WTC11 (cell line): ENCODE measurements at regions not wholly inside any gene's neighbourhood (a gene's known extent, or its start where the extent isn't known, plus 50 kb on each side); places are given as distances from the start of the nearest gene placed in this dataset.

ENCODE experiments used
- ATAC-seq: fragments of 200-7000 bp; cut with Tn5 transposase; 2 replicates; pipeline ENCODE4 v1.10.0; 2021; ENCODE audit warnings: mild to moderate bottlenecking, moderate library complexity
- CTCF ChIA-PET: fragments of 300-600 bp; sonication (Branson Sonifier 250); formaldehyde crosslinking; loops from one replicate; lab custom pipeline; 2021; ENCODE audit warnings: antibody characterized with exemption; lab: Charles Lee
- POLR2A ChIA-PET: fragments of 350-600 bp; sonication (Branson Sonifier 250); formaldehyde crosslinking; loops from one replicate; lab custom pipeline; 2021; ENCODE audit warnings: antibody characterized with exemption; lab: Charles Lee
- DNase-seq: peaks from one replicate; pipeline ENCODE4 v3.0.0; 2021; ENCODE audit warnings: low spot score
- H3K27ac Mint-ChIP-seq: 2 replicates; pipeline ENCODE4 v1.8.0; 2021; ENCODE audit warnings: mixed read lengths
- H3K27me3 Mint-ChIP-seq: 2 replicates; pipeline ENCODE4 v1.8.0; 2021; ENCODE audit warnings: low read depth, mild to moderate bottlenecking, moderate library complexity, mixed read lengths
- H3K36me3 Mint-ChIP-seq: 2 replicates; pipeline ENCODE4 v1.8.0; 2021; ENCODE audit warnings: mixed read lengths
- H3K4me1 Mint-ChIP-seq: 2 replicates; pipeline ENCODE4 v1.8.0; 2022; ENCODE audit warnings: mixed read lengths
- H3K4me3 Mint-ChIP-seq: 2 replicates; pipeline ENCODE4 v1.8.0; 2021; ENCODE audit warnings: mild to moderate bottlenecking, moderate library complexity, mixed read lengths
- H3K9me3 Mint-ChIP-seq: 2 replicates; pipeline ENCODE4 v1.8.0; 2021; ENCODE audit warnings: mixed read lengths
- AFF4 ChIP-seq: sonication (generic); formaldehyde crosslinking; IDR thresholded peaks from 2 replicates; pipeline ENCODE4 v1.8.1; 2023; ENCODE audit warnings: mild to moderate bottlenecking, missing genetic modification reagents, borderline replicate concordance
- ATF2 ChIP-seq: sonication (generic); formaldehyde crosslinking; IDR thresholded peaks from 2 replicates; pipeline ENCODE4 v1.8.1; 2022; ENCODE audit warnings: low read depth, missing genetic modification reagents, borderline replicate concordance
- E2F4 ChIP-seq: sonication (generic); formaldehyde crosslinking; IDR thresholded peaks from 2 replicates; pipeline ENCODE4 v1.8.1; 2022; ENCODE audit warnings: low read depth, mild to moderate bottlenecking, moderate library complexity, missing genetic modification reagents, borderline replicate concordance
- FOXP1 ChIP-seq: sonication (generic); formaldehyde crosslinking; IDR thresholded peaks from 2 replicates; pipeline ENCODE4 v1.8.0; 2022; ENCODE audit warnings: missing genetic modification reagents, mild to moderate bottlenecking, moderate library complexity, borderline replicate concordance
- GTF2I ChIP-seq: fragments of 250-450 bp; sonication (Bioruptor Pico); conservative IDR thresholded peaks from 2 replicates; pipeline ENCODE4 v1.4.0; 2021; ENCODE audit warnings: mild to moderate bottlenecking
- HMGA2 ChIP-seq: fragments of 250-450 bp; sonication (Bioruptor Pico); IDR thresholded peaks from 2 replicates; pipeline ENCODE4 v1.4.0; 2021; ENCODE audit warnings: mild to moderate bottlenecking, moderate library complexity
- MLX ChIP-seq: sonication (generic); formaldehyde crosslinking; IDR thresholded peaks from 2 replicates; pipeline ENCODE4 v1.8.1; 2023; ENCODE audit warnings: mild to moderate bottlenecking, missing genetic modification reagents, moderate library complexity
- MYBL2 ChIP-seq: sonication (generic); formaldehyde crosslinking; IDR thresholded peaks from 2 replicates; pipeline ENCODE4 v1.8.1; 2023; ENCODE audit warnings: mild to moderate bottlenecking, moderate library complexity, missing genetic modification reagents
- NFATC4 ChIP-seq: fragments of 250-450 bp; sonication (Bioruptor Pico); IDR thresholded peaks from 2 replicates; pipeline ENCODE4 v1.9.0; 2021; ENCODE audit warnings: mild to moderate bottlenecking
- RELA ChIP-seq: sonication (generic); formaldehyde crosslinking; IDR thresholded peaks from 2 replicates; pipeline ENCODE4 v1.8.1; 2022; ENCODE audit warnings: missing genetic modification reagents, mild to moderate bottlenecking, borderline replicate concordance
- SMAD4 ChIP-seq: sonication (generic); formaldehyde crosslinking; IDR thresholded peaks from 2 replicates; pipeline ENCODE4 v1.8.0; 2022; ENCODE audit warnings: mild to moderate bottlenecking, missing genetic modification reagents
- ZNF138 ChIP-seq: sonication (generic); formaldehyde crosslinking; conservative IDR thresholded peaks from 2 replicates; pipeline ENCODE4 v1.8.1; 2022; ENCODE audit warnings: mild to moderate bottlenecking, moderate library complexity, missing genetic modification reagents
- ZNF317 ChIP-seq: sonication (generic); formaldehyde crosslinking; IDR thresholded peaks from 2 replicates; pipeline ENCODE4 v1.8.1; 2023; ENCODE audit warnings: low read depth, mild to moderate bottlenecking, moderate library complexity, missing genetic modification reagents, borderline replicate concordance
- ZNF416 ChIP-seq: fragments of 250-450 bp; sonication (Bioruptor Pico); IDR thresholded peaks from 2 replicates; pipeline ENCODE4 v1.9.0; 2021; ENCODE audit warnings: mild to moderate bottlenecking, inconsistent platforms
- ZNF512 ChIP-seq: sonication (generic); formaldehyde crosslinking; IDR thresholded peaks from 2 replicates; pipeline ENCODE4 v1.8.1; 2022; ENCODE audit warnings: missing genetic modification reagents, borderline replicate concordance

- ATAC-seq, result no peak
- no peak overlapping the region for H3K27ac Mint-ChIP-seq
Measured at GRCh38 chr1:23625459-23625858, 66.1 kb upstream of the RPL11 start.

GRCh38 chr1:23624440-23624839 is 65.1 kb upstream of the ID3 start:
- H3K4me1 Mint-ChIP-seq, result peaks cover 41% of the 10 kb centered on the region
- no peak overlapping the region for H3K4me3 Mint-ChIP-seq
- H3K27ac Mint-ChIP-seq, result no peak overlapping the region
- POLR2A ChIA-PET, result no interaction called here
- ATAC-seq (no peak), DNase-seq (no peak)
- TF ChIP-seq GTF2I, result 0 out of 2 replicates have a peak, but pooled peaks have one; percentile 37
- TF ChIP-seq NFATC4 (CRISPR knock-in tag), result no peak
- TF ChIP-seq AFF4 (CRISPR knock-in tag), result no peak
- no peak for TF ChIP-seq ATF2 (CRISPR knock-in tag)
- H3K27me3 Mint-ChIP-seq, result peaks cover 21% of the 10 kb centered on the region
- CTCF ChIA-PET, result interaction anchor here (0.5 to 1.6 kb wide), 3 partner anchors 9 to 93 kb away, joined by 3 to 7 read pairs (median 5); no protein-coding TSS in a partner anchor
- H3K9me3 Mint-ChIP-seq, result peaks cover 15% of the 10 kb centered on the region
- H3K36me3 Mint-ChIP-seq, result no peaks in the 10 kb centered on the region

More at GRCh38 chr1:23625459-23625858, 66.1 kb upstream of the RPL11 start:
- no peak for DNase-seq
- Mint-ChIP-seq H3K4me1 (peaks cover 33% of the 10 kb centered on the region), H3K9me3 (peaks cover 15% of the 10 kb centered on the region), H3K4me3 (no peak overlapping the region), H3K27me3 (peaks cover 13% of the 10 kb centered on the region), H3K36me3 (no peaks in the 10 kb centered on the region)
- TF ChIP-seq E2F4 (CRISPR knock-in tag) (no peak), ZNF416 (CRISPR knock-in tag) (no peak), MYBL2 (no peak), FOXP1 (no peak), ZNF512 (no peak), RELA (CRISPR knock-in tag) (no peak), HMGA2 (CRISPR knock-in tag) (no peak), MLX (CRISPR knock-in tag) (no peak)
- ChIA-PET CTCF (interaction anchor here (0.6 to 1.6 kb wide), 2 partner anchors 10 to 49 kb away, joined by 3 to 7 read pairs; no protein-coding TSS in a partner anchor), POLR2A (no interaction called here)

GRCh38 chr1:23622284-23622683 is 63.0 kb upstream of the ID3 start:
- peaks cover 38% of the 10 kb centered on the region for H3K4me1 Mint-ChIP-seq
- no peak overlapping the region for H3K4me3 Mint-ChIP-seq
- TF ChIP-seq ZNF317 (no peak), ZNF138 (no peak), SMAD4 (CRISPR knock-in tag) (no peak)
- TF ChIP-seq, all 79 proteins: peak for 0
- ChIA-PET POLR2A (no interaction called here), CTCF (interaction anchor here (1.1 kb wide), 1 partner anchor 56 kb away, joined by 3 read pairs; no protein-coding TSS in a partner anchor)
- H3K36me3 Mint-ChIP-seq, result no peaks in the 10 kb centered on the region
- no peak overlapping the region for H3K27ac Mint-ChIP-seq
- ATAC-seq (no peak), DNase-seq (no peak)
- peaks cover 32% of the 10 kb centered on the region for H3K27me3 Mint-ChIP-seq
- H3K9me3 Mint-ChIP-seq, result peaks cover 15% of the 10 kb centered on the region
